GM12892 (cell line): ENCODE measurements at regions not wholly inside any gene's neighbourhood (a gene's known extent, or its start where the extent isn't known, plus 50 kb on each side); places are given as distances from the start of the nearest gene placed in this dataset.

Source experiments
- DNase-seq: peaks from one replicate; pipeline ENCODE4 v3.0.0; 2011; ENCODE audit not compliant: insufficient read length
- FAIRE-seq: peaks from 2 replicates; lab custom pipeline; 2011; peaks lifted over from hg19 to GRCh38; lab: Jason Lieb, UNC
- POLR2A ChIP-seq: IDR thresholded peaks from 2 replicates; pipeline ENCODE4 v1.6.1; 2011; ENCODE audit warnings: low read depth, low read length, control low read depth
- POLR2AphosphoS5 ChIP-seq: IDR thresholded peaks from 2 replicates; pipeline ENCODE4 v1.6.1; 2011; ENCODE audit warnings: low read depth, low read length, control low read depth
- TAF1 ChIP-seq: IDR thresholded peaks from 2 replicates; pipeline ENCODE4 v1.6.1; 2011; ENCODE audit warnings: low read depth, mild to moderate bottlenecking, control low read depth, low read length, borderline replicate concordance

- DNase-seq (no peak), FAIRE-seq (no peak)
- no peak for TF ChIP-seq POLR2AphosphoS5
- TF ChIP-seq TAF1: no peak
- TF ChIP-seq POLR2A: no peak
Measured at GRCh38 chr2:19036091-19036490, 322.3 kb downstream of the OSR1 start.

DNA sequence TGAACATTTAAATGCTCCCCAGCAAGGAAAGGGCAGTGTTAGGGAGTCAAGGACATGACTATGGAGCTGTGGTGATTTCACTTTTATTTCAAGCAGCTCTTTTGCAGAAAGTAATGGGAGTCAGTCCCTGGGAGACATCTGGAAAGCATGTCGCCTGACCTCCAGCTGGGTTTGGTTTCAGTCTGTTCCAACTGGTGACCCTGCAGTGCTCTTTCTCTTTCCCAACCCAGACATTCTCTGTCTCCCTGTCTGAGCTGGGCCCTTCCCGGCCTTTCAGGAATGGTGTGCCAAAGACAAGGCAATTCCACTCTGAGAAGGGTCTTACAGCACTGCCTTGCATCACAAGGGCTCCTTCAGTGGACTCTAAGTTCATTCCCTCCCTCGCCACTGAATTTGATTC is 323.2 kb downstream of the OSR1 start:
- FAIRE-seq (no peak), DNase-seq (no peak)
- TF ChIP-seq TAF1 (no peak), POLR2AphosphoS5 (no peak), POLR2A (no peak)

- no peak for DNase-seq
- FAIRE-seq: no peak
- no peak for TF ChIP-seq TAF1
- no peak for TF ChIP-seq POLR2AphosphoS5
- no peak for TF ChIP-seq POLR2A
Measured at GRCh38 chr2:19033240-19033639, 325.2 kb downstream of the OSR1 start.

- FAIRE-seq: no peak
- TF ChIP-seq POLR2AphosphoS5: no peak
- no peak for TF ChIP-seq POLR2A
- no peak for TF ChIP-seq TAF1
- DNase-seq: no peak
Measured at GRCh38 chr2:19031642-19032041, 326.8 kb downstream of the OSR1 start.

- TF ChIP-seq TAF1: no peak
- TF ChIP-seq POLR2AphosphoS5: no peak
- TF ChIP-seq POLR2A: no peak
- no peak for DNase-seq
- no peak for FAIRE-seq
Measured at GRCh38 chr2:19029655-19030054, 328.8 kb downstream of the OSR1 start.

DNA sequence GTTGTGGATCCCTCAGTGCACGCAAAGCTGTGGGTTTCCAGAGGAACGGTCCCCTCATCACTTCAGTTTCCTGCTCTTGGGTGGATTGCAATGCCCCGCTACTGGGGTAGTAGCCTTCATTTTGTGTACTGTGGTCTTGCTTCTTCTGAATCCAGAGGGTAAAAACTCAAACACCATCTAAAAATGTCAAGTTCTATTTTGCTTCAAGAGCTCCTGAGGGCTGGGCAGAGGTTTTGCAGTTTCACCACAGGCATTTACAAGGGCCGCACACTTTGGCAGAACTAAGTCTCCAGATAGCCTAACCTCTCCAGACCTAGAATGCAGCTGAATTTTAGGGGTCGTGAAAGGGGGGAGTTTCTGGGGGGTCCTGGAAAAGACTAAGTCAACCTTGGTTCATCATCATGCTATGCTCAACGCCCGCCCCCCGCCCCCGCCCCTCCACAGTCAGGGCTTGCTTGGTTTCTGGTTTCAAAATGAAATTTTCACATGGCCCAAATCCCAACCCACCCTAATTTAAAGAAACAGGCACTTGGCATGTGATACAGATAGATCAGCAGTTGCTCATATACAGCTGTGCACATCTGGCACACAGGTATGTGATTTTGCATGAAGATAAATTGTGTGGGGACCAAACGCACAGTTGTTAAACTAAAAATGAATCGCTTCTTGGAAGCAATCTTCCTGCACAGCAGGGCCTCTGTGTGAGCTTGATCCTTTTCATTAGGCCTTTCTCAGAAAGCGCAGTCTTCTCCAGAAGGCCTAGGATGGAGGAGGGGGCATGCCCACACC is 329.6 kb downstream of the OSR1 start:
- no peak for DNase-seq
- no peak for FAIRE-seq
- TF ChIP-seq POLR2A (no peak), POLR2AphosphoS5 (no peak), TAF1 (no peak)

DNA sequence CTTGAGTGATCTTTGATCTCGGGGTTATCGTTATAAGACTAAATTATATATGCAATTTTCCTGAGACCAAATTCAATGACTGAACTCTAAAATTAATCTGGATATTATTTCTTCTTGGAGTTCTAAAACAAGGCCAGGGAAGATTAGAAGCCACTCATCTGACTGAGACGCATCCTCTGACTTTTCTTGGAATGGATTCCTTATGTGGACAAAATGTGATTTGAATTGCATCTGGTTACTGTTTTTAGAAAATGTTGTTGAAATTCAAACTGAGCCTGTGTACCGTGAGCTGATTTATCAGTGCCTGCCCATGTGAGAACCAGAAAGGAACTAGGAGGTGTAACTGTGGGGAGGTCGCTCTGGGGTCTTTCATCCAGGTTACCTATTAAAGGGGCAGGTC is 330.8 kb downstream of the OSR1 start:
- FAIRE-seq (no peak), DNase-seq (no peak)
- TF ChIP-seq TAF1: no peak
- no peak for TF ChIP-seq POLR2AphosphoS5
- no peak for TF ChIP-seq POLR2A

DNA sequence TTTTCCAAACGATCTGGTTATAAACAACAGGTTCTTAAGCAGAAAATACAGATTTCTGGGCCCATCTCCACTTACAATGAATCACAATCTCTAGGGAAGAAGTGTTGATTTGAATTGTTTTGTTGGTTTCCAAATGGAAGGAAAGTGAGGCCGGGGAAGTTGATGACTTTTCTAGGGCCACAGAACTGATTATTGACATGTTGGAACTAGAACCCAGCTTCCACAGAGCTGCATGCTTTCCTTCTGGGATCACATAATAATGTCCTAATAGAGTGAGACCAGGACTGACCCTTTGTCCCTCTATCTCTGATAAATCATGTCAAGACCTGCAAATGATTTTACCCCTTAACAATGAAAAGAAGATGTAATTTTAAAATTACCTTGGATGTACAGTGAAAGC is 332.2 kb downstream of the OSR1 start:
- no peak for TF ChIP-seq POLR2A
- no peak for TF ChIP-seq TAF1
- TF ChIP-seq POLR2AphosphoS5: no peak
- DNase-seq: no peak
- FAIRE-seq: no peak

GRCh38 chr2:19022334-19022733 is 336.1 kb downstream of the OSR1 start:
- no peak for DNase-seq
- no peak for FAIRE-seq
- TF ChIP-seq POLR2AphosphoS5 (no peak), TAF1 (no peak), POLR2A (no peak)

- FAIRE-seq (no peak), DNase-seq (no peak)
- no peak for TF ChIP-seq TAF1
- no peak for TF ChIP-seq POLR2AphosphoS5
- TF ChIP-seq POLR2A: no peak
Measured at GRCh38 chr2:19021721-19022120, 336.7 kb downstream of the OSR1 start.

DNA sequence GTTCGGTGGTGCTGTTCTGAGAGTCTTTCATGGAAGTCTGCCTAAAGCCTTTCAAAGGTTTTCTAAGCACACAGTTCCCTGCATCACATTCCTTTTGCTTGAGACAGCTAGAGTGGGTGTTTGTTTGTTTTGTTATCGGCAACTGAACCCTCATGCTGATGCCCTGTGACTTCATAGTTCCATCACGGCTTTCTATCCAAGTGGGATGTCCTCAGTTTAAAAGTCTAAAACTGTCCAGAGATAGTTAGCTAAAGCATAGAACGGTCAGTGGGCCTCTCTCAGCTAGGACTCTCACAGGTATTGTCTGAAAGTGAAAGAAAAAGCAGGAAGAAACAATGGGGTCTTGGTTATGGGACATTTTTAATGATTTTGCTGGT is 337.3 kb downstream of the OSR1 start:
- DNase-seq: no peak
- TF ChIP-seq TAF1: no peak
- TF ChIP-seq POLR2A: no peak
- no peak for TF ChIP-seq POLR2AphosphoS5
- FAIRE-seq: no peak
